ENCODE measurements at regions not wholly inside any gene's neighbourhood (a gene's known extent, or its start where the extent isn't known, plus 50 kb on each side); places are given as distances from the start of the nearest gene placed in this dataset.
"Not testable (repeated sequence)": the region's sequence is repeated elsewhere in the genome, so short reads cannot be mapped to it uniquely, and the experiment has no call there.

DNA sequence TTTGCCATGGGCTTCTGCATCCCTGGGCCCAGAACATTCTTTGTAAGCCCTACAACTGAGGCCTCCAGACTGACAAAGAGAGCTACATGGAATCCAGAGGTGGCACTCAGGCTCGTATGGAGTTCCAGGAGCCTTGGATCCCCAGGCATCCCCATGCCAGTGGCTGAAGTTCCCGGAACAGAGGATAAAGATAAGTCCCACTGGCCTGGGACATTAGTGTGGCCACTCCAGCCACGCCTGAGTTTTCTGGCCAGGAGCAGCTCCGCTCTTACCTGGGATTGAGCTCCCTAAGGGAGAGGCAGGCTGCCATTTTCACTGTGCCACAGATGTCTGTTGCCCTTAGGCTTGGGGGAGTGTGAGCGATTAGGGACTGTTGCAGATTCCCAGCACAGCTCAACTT is 656.3 kb upstream of the FAM174A start:
- DNase-seq = no peak

DNA sequence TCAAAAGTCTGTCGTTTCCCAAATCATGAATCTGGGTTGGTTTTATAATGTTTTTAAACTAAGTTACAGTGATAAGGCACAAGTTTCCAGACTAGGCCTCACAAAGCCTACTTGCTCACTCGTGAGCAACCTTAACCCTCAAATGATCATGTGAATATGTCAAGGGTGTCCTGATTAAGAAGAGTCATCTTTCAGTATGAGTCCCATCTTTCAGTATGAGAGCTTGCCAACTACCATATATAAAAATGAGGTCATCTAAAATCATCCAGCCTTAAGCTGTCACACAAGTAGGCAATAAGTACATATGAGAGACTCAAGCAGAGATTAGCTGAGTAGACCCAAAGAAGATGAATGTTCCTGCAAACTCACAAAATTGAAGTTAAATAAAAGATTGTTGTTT is 668.4 kb upstream of the FAM174A start:
- no peak for DNase-seq

DNA sequence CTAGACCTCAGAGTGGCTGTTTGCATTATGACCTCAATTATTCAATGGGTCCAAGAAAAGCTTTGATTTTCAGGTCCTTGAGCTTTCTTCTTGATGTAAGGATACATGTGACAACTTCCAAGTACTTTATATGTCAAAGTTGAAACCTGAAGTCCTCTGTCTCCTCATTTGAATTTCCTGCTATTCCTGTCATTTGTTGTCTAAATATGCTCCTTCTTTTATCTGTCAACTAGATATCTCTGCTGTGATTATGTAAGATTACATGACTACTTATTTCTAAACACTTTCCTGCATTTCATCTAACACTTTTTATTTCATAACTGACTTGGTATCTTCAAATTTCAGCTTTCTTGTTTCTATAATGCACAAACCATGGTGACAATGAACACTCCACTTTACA is 670.0 kb upstream of the FAM174A start:
- no peak for DNase-seq

DNA sequence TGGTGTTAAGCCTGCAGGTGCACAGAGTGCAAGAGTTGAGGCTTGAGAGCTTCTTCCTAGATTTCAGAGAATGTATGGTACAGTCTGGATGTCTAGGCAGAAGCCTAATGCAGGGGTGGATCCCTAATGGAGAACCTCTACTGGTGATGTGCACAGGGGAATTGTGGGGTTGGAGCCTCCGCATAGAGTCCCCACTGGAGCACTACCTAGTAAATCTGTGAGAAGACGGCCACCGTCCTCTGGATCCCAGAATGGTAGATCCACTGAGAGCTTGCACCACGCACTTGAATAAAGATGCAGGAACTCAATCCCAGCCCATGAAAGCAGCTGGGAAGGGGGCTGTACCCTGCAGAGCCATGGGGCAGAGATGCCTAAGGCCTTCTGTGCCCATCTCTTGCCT is 699.4 kb upstream of the FAM174A start:
- no peak for DNase-seq

DNA sequence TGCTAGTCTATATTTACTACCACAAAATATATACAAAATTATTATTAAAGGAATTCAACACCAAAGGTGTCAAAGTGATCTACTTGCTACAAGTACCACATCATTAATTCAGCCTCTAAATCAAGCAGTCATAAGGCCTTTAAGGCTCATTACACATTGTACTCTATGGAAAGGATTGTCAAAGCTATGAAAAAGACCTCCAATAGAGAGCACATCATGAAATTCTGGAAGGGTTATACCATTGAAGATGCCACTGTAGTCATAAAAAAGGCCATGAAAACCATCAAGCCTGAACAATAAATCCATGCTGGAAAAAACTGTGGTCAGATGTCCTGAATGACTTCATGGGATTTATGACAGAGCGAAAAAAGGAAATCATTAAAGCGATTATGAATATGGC is 708.0 kb upstream of the FAM174A start:
- no peak for DNase-seq

DNA sequence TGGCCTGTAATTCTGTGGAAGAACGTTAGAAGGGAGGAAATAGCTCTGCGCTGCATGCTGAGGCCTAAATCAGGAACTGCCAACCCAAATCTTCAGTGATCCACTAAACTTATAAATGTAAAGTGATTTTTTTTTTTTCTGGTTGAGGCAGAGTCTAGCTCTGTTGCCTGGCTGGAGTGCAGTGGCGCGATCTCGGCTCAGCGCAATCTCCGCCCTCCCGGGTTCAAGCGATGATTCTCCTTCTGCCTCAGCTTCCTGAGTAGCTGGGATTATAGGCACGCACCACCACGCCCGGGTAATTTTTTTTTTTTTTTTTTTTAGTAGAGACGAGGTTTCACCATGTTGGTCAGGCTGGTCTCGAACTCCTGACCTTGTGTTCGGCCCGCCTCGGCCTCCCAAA is 717.4 kb upstream of the FAM174A start:
- DNase-seq = no peak

DNA sequence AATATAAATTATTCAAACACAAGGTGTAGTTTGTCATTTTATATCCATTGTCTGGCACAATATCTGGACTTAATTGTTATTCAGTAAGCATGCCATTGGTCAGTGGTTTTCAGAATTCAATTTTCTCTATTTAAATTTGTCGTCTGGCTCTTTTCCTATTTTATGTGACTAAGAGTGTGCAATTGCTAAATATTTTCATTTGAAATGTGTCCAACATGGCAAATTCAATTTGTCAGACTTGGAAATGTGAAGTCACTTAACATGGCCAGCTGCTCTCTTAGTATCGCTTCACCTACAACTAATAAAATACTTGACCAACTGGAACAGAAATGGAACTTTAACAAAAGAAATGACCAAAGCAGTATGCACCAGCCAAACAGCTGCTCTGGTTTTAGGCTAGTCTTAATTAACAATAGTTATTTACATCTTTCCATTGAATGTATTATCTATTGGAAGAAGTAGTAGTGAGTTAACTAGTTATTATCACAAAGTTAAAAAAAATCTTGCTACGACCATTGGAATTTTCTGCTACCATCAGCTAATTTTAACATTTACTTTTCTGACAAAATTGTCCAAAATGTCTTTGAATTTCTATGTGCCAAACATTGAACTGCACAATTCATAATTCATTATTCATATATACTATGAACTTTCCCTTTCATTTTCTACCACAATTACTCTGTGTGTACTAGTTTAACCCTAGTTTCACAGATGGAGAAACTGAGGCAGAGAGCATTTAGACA is 720.7 kb upstream of the FAM174A start:
- no peak for DNase-seq

DNA sequence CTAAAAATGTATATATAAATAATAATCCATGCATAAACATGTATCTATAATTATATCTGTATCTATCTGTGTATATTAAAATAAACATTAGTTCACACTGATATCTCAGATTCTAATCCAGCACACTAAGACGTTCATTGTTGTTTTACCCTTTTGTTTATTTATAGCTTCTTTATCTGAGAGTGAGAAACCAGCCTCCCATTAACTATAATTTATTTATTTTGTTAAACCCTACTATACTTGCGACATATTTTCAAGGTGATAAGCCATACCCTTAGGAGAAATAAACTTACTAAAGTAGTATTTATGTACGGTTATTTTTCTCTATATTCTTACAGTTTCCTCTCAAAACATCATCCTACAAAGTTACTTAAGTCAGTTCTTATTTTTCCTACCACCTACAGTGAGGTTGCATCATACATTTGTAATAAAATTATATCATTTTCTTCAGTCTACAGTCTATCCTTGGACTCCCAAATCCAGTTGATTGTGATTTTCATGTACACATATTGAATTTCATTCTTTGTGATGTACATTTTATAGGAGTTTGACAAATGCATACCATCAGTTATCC is 726.4 kb upstream of the FAM174A start:
- no peak for DNase-seq

DNA sequence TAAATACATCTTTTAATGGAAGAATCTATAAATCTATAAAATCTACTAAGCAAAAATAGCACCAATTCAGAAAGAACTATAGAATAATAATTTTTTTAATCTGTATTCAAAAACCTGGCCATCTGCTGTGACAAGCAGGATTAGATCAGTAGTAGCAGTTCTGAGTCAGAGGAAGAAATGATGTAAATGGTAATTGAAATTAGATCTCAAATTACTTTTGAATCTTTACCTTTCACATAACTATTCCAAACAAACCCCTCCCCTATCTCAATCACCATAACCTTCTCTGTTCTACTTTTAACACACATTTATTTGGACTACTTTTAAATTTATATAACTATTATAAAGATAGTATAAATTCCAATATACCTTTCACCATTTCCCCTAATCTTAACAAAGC is 727.8 kb upstream of the FAM174A start:
- no peak for DNase-seq

DNA sequence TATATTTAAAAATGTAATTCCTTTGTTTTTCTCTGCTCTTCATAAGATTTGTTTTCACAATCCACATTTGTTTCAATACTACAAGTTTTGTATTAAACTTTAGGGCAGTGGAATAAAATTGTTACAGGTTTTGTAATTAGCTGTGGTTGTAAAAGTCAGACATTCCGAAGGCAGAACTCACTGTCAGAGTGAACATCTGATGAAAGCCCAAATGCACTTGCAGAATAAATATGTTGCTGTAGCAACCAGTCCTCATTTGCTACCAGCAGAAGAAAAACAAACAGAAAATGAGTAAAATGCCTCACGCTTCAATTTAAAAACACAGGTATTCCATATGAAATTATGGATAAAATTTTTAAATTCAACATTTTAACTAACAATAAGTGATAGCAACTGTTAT is 740.1 kb upstream of the FAM174A start:
- no peak for DNase-seq

DNA sequence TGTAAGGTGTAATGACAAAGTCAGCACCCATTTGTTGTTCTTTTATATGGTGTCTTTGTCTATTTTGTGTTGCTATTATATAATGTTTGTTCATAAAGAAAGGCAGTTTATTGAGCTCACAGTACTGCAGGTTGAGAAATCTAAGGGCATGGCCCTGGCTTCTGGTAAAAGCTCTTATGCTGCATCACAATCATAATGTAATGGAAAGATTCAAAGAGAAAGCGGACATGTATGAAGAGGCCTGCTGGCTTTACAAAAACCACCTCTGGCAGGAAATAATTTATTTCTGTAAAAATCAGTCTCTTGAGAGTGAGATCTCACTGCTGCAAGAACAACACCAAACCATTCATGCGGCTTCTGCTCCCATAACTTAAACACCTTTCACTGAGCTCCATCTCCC is 746.7 kb upstream of the FAM174A start:
- no peak for DNase-seq

DNA sequence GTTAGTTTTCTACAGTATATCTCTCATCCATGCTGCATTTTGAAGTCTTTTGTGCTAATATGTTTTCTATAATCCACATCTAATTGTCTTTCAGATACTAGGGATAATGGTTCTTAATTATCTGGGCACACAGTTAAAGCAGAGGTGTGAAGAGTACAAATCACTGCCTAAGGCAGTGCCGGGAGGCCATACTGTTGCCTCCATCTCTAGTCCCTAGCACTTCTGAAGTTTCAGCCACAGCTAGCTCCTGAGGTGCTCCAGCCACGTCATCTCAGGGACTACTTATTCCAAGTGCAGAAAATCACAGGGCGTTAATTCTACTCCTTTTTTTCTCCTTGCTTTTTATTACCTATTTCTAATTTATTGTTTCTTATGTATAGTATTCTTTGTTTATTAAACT is 760.0 kb upstream of the FAM174A start:
- DNase-seq = no peak

DNA sequence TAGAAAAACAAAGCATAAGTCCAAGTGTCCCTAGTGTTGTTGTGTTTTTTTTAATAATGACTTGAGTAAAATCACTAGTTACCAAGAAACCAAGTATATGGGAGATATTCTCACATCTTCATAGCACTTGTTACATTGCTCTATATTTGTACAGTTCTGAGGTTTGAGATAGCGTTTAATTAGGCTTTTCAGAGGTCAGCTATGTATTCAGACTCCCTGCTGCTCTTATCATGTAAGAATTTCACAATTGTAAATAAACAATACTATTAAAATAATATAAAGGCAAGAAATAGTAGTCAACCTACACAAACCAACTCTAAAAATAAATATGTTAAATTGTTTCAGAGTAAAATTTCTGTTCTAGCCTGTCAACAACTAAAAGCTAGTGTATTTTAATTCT is 761.9 kb upstream of the FAM174A start:
- no peak for DNase-seq

DNA sequence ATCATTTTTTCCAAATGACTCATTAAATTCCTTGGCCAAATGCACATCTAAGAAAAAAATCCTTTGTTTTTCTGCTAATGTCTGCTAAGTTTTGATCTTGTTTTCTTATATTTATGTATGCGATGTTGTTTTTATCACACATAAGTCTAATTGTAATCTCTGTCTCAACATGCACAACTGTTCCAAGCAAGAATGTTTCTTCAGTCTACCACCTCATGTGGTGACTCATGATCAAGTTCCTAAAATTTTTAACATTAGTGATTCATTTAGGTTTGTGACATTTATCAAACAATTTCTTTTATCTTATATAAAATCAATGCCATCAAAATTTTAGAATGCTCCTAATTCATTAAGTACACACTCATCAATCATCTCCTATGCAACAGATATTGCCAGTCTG is 763.9 kb upstream of the FAM174A start:
- no peak for DNase-seq

DNA sequence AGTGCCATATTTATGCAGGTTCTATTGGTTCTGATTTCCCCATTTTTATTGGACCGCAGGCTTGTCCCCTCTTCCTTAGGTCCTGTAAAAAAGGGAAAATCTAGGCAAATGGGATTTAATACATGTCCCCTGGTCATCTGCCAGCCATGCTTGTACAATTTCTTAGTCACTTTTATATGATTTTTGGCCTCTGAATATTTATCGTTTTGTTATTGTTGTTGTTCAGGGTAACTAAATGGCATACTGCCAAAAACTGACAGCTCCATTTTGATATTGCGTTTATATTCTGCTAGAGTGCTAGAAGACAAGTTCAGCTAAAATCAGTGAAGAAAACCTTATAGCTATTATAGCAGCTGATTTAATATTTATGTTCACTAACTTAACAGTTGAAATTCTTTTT is 770.2 kb upstream of the FAM174A start:
- no peak for DNase-seq

DNA sequence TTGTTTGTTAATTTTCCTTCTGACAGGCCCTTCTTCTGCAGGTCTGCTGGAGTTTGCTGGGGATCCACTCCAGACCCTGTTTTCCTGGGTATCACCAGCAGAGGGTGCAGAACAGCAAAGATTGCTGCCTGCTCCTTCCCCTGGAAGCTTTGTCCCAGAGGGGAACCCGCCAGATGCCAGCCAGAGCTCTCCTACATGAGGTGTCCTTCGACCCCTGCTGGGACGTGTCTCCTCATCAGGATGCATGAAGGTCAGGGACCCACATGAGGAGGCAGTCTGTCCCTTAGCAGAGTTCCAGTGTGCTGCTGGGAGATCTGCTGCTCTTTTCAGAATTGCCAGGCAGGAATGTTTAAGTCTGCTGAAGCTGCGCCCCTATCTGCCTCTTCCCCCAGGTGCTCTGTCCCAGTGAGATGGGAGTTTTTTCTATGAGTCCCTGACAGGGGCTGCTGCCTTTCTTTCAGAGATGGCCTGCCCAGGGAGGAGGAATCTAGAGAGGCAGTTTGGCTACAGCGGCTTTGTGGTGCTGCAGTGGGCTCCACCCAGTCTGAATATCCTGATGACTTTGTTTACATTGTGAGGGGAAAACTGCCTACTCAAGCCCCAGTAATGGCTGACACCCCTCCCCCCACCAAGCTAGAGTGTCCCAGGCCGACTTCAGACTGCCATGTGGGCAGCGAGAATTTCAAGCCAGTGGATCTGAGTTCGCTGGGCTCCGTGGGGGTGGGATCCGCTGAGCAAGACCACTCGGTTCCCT is 772.0 kb upstream of the FAM174A start:
- DNase-seq = no peak

DNA sequence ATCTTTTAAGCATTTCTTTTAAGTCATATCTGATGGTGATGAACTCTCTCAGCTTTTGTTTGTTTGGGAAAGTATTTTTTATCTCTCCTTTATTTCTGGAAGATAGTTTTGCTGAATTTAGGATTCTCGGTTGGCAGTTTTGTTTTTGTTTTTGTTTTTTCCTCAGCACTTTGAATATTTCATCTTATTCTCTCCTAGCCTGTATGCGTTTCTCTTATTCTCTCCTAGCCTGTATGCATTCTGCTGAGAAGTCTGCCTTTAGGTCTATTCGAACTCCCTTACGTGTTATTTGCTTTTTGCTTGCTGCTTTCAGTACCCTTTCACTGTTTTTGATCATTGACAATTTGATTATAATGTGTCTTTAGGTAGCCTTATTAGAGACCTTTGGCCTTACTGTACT is 787.8 kb upstream of the FAM174A start:
- DNase-seq = no peak

DNA sequence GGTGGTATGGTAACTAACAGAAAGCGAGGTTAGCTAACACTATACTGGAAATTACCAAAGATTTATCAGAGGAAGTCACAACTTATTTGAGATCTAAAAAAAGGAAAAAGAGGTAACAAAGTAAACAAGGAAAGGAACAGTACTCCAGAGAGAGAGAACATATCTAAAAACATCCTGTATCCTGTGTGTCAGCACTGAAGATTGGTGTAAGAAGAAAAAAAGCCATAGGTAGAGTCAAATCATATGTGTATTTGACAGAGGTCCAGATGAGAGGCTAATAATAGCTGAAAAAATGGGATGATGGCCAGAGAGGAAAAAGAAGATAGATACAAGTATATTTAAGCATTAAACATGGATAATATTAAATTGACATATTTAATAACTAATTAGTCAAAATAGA is 802.0 kb upstream of the FAM174A start:
- DNase-seq = not testable (repeated sequence)

DNA sequence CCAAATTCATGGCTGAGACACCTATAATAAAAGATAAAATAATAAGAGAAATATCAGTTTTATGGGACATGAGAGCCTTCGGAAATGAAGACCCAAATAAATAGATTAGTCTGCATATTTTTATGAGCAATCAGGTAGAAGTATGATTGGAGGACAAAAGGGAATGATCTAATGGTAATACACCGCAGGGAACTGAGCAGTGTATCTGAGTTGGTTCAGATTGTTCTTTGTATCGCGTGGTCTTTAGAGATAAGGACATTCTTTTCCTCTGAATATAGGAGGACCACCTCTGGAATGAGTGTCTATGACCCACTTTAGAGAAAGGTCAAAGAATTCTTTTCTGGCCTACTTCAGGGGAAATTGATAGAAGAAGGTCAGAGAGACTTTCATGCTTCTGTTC is 801.8 kb upstream of the CHD1 start:
- not testable (repeated sequence) for DNase-seq

DNA sequence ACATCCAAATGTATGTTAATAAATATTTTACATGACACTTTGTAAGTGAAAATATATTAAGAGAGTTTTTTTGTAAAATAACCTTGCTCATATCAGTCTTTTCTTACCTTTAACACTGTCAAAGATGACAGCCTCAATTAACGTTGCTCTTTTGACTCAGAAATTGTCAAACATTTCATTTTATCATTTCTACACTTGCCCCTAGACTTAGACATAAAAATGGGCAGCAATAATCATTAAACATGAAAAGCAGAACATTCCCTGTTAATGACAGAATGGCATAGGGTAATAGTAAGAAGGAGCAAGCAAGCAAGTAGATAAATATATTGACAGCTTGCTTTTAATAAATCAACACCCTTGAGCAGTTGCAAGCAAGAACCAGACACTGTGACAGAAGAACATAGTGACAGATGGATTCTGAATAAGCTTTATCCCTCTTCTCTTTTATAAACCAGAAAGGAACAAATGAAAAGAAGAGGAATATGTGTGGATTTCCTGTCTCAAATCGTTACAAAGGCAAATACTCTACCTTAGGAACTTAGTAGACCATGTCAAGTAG is 796.0 kb upstream of the CHD1 start:
- peak; percentile 41 for DNase-seq

DNA sequence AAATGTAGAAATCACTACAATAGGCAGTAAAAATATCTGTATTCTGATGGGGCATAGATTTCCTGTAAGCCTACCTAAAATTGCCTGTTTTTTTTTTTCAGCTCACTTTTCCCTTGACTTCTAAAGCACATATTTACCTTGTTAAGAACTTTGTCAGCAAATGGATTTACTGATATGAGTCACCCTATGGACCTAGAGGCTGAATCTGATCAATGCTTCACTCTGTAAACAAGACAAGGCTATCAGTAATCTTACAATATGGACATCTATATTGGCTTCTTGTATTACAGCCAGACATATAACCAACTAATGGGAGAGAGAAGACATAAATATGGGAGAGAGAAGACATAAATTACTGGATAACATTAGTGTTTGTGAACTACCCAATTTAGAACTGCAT is 792.7 kb upstream of the CHD1 start:
- DNase-seq = no peak

DNA sequence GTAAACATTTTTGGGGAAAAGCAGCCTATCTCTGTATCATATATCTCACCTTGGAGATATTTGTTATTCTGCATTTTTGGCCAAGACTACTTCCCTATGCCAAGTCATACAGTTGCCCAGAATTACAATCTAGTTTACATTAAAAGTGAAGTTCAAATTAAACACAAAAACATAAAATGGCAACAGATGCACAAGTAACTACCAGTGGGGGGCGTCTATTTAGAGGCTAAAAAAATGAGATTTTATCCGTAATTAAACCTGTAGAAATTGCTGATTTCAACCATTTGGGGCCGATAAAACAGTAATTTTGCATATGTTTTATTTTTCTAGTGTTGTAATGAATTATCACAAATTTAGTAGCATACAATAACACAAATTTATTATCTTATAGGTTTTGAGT is 787.1 kb upstream of the CHD1 start:
- DNase-seq = no peak

DNA sequence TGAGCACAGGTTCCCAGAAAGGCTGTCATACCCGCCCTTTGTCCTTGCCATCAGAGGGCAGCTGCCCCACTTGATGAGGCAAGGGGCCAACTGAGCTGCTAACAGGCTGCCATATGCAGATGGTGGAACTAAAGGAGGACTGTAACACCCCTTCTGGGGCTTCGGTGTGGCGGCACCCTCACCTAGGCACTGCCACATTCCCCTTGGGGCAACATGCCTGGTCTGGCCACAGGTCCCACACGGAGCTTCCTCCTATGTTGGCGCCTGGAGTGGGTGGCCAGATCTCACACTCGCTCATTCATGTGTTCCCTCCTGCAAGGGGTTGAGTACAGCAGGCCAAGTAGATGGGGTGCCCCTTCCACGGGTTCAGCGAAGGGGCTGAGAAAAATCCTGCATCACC is 777.4 kb upstream of the CHD1 start:
- no peak for DNase-seq

DNA sequence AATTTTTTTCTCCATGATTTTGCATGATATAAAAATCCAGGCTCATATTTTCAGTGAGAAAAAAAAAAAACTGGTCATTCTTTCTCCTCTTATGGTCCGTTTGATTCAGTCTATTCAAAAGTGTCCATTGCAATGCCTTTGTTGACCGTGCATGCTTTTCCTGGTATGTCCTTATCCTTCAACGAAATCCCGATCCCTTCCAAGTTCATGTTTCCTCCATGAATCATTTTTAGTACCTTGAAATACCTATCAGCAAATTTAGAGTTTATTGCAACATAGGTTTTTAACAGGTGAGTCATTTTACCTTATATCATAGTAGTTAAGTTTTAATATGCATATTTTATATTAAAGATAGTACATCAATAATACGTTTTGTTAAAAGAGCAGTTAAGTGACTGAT is 773.8 kb upstream of the CHD1 start:
- no peak for DNase-seq

Measured in NCI-H2029 (cell line).